Astrocyte (in vitro differentiated cells and primary cell): ENCODE measurements at regions not wholly inside any gene's neighbourhood (a gene's known extent, or its start where the extent isn't known, plus 50 kb on each side); places are given as distances from the start of the nearest gene placed in this dataset.
"Not testable (repeated sequence)": the region's sequence is repeated elsewhere in the genome, so short reads cannot be mapped to it uniquely, and the experiment has no call there.

Experiments used
- DNase-seq: peaks from one replicate; pipeline ENCODE4 v3.0.0-alpha.2; 2010; ENCODE audit warnings: low read depth
- FAIRE-seq: peaks from 2 replicates; lab custom pipeline; 2011; peaks lifted over from hg19 to GRCh38; lab: Jason Lieb, UNC
- H2AFZ ChIP-seq: 2 replicates; pipeline ENCODE4 v1.6.0; 2012; ENCODE audit warnings: low read depth, low read length, inconsistent platforms
- H3K27ac ChIP-seq: 2 replicates; pipeline ENCODE4 v1.5.1; 2011; ENCODE audit warnings: low read depth, low read length, inconsistent platforms
- H3K27me3 ChIP-seq: 2 replicates; pipeline ENCODE4 v1.6.0; 2011; ENCODE audit warnings: low read length, inconsistent platforms; ENCODE audit not compliant: insufficient read depth
- H3K36me3 ChIP-seq: 2 replicates; pipeline ENCODE4 v1.5.1; 2011; ENCODE audit warnings: low read length, inconsistent platforms; ENCODE audit not compliant: insufficient read depth
- H3K4me1 ChIP-seq: 2 replicates; pipeline ENCODE4 v1.5.1; 2011; ENCODE audit warnings: low read length, inconsistent platforms; ENCODE audit not compliant: insufficient read depth
- H3K4me2 ChIP-seq: 2 replicates; pipeline ENCODE4 v1.6.0; 2012; ENCODE audit warnings: low read length, inconsistent platforms
- H3K4me3 ChIP-seq: 2 replicates; pipeline ENCODE4 v1.5.1; 2011; ENCODE audit warnings: low read depth, mild to moderate bottlenecking, low read length, inconsistent platforms; ENCODE audit not compliant: insufficient read depth
- H3K79me2 ChIP-seq: 2 replicates; pipeline ENCODE4 v1.6.0; 2012; ENCODE audit warnings: mild to moderate bottlenecking, low read length, inconsistent platforms; ENCODE audit not compliant: insufficient read depth
- H3K9ac ChIP-seq: 2 replicates; pipeline ENCODE4 v1.6.0; 2012; ENCODE audit warnings: mild to moderate bottlenecking, low read length, inconsistent platforms
- H3K9me3 ChIP-seq: 2 replicates; pipeline ENCODE4 v1.5.1; 2012; ENCODE audit warnings: low read depth, mild to moderate bottlenecking, low read length, inconsistent platforms; ENCODE audit not compliant: insufficient read depth
- H4K20me1 ChIP-seq: 2 replicates; pipeline ENCODE4 v1.6.0; 2012; ENCODE audit warnings: low read length, inconsistent platforms; ENCODE audit not compliant: insufficient read depth
- H3K27ac Mint-ChIP-seq: one replicate; pipeline ENCODE4 v1.8.0; 2021; ENCODE audit warnings: mild to moderate bottlenecking, mixed read lengths; ENCODE audit not compliant: unreplicated experiment
- H3K27me3 Mint-ChIP-seq: one replicate; pipeline ENCODE4 v1.8.0; 2021; ENCODE audit warnings: low read depth, mixed read lengths; ENCODE audit not compliant: unreplicated experiment
- H3K36me3 Mint-ChIP-seq: one replicate; pipeline ENCODE4 v1.8.0; 2021; ENCODE audit warnings: low read depth, mixed read lengths; ENCODE audit not compliant: unreplicated experiment
- H3K4me1 Mint-ChIP-seq: one replicate; pipeline ENCODE4 v1.8.0; 2021; ENCODE audit warnings: low read depth, mixed read lengths; ENCODE audit not compliant: unreplicated experiment
- H3K4me3 Mint-ChIP-seq: one replicate; pipeline ENCODE4 v1.8.0; 2021; ENCODE audit warnings: mild to moderate bottlenecking, moderate library complexity, mixed read lengths; ENCODE audit not compliant: unreplicated experiment
- H3K9me3 Mint-ChIP-seq: one replicate; pipeline ENCODE4 v1.8.0; 2021; ENCODE audit warnings: mild to moderate bottlenecking, mixed read lengths; ENCODE audit not compliant: unreplicated experiment

GRCh38 chr21:14027235-14027869 lies 183.4 kb downstream of the LIPI start:
- H3K4me1 Mint-ChIP-seq, H3K9me3 Mint-ChIP-seq: not testable (repeated sequence)
- peak overlapping the region; percentile 56 for H3K27ac ChIP-seq

GRCh38 chr21:14020108-14020507 lies 190.6 kb downstream of the LIPI start:
- H3K27me3 Mint-ChIP-seq: peaks cover 14% of the 10 kb centered on the region
- H3K4me3 Mint-ChIP-seq, H3K9ac ChIP-seq, H3K27ac Mint-ChIP-seq, H3K4me3 ChIP-seq, H3K9me3 ChIP-seq, H3K27me3 ChIP-seq, H3K27ac ChIP-seq, H3K36me3 ChIP-seq, H3K79me2 ChIP-seq, DNase-seq, H3K36me3 Mint-ChIP-seq, H3K9me3 Mint-ChIP-seq, H3K4me1 Mint-ChIP-seq, H3K4me1 ChIP-seq, H3K4me2 ChIP-seq, FAIRE-seq, H2AFZ ChIP-seq, H4K20me1 ChIP-seq: not testable (repeated sequence)

More at GRCh38 chr21:14027235-14027869, 183.4 kb downstream of the LIPI start:
- peak overlapping the region; percentile 98 for H3K4me3 Mint-ChIP-seq
- H3K4me3 ChIP-seq: peak overlapping the region; percentile 74
- FAIRE-seq, H3K36me3 ChIP-seq, H3K9me3 ChIP-seq, H3K27me3 ChIP-seq, H3K79me2 ChIP-seq, H3K27me3 Mint-ChIP-seq, H3K4me1 ChIP-seq, H4K20me1 ChIP-seq, H3K36me3 Mint-ChIP-seq: not testable (repeated sequence)
- H3K4me2 ChIP-seq: peak overlapping the region; percentile 83
- H2AFZ ChIP-seq: peak overlapping the region; percentile 93
- peak overlapping the region; percentile 83 for H3K9ac ChIP-seq
- peak; percentile 89 for DNase-seq
- peak overlapping the region; percentile 62 for H3K27ac Mint-ChIP-seq

- H3K79me2 ChIP-seq, H3K4me3 Mint-ChIP-seq, H3K27ac ChIP-seq, FAIRE-seq, H3K9me3 Mint-ChIP-seq, H3K27ac Mint-ChIP-seq, H2AFZ ChIP-seq, H3K4me1 Mint-ChIP-seq, H3K27me3 ChIP-seq, DNase-seq, H3K9me3 ChIP-seq, H3K9ac ChIP-seq, H3K36me3 ChIP-seq, H3K4me1 ChIP-seq, H3K36me3 Mint-ChIP-seq, H4K20me1 ChIP-seq, H3K4me3 ChIP-seq, H3K4me2 ChIP-seq: not testable (repeated sequence)
- peaks cover 11% of the 10 kb centered on the region for H3K27me3 Mint-ChIP-seq
Measured at GRCh38 chr21:14015841-14016240, 194.9 kb downstream of the LIPI start.

- H3K4me3 Mint-ChIP-seq, H3K4me2 ChIP-seq, H3K4me1 Mint-ChIP-seq, H3K79me2 ChIP-seq, H3K4me1 ChIP-seq, FAIRE-seq, DNase-seq, H3K9me3 Mint-ChIP-seq, H3K27me3 ChIP-seq, H4K20me1 ChIP-seq, H3K27ac ChIP-seq, H3K27ac Mint-ChIP-seq, H3K36me3 Mint-ChIP-seq, H3K4me3 ChIP-seq, H3K27me3 Mint-ChIP-seq, H3K9ac ChIP-seq, H3K9me3 ChIP-seq, H2AFZ ChIP-seq, H3K36me3 ChIP-seq: not testable (repeated sequence)
Measured at GRCh38 chr21:14013623-14014498, 196.9 kb downstream of the LIPI start.
